ENCODE measurements at regions not wholly inside any gene's neighbourhood (a gene's known extent, or its start where the extent isn't known, plus 50 kb on each side); places are given as distances from the start of the nearest gene placed in this dataset.

DNA sequence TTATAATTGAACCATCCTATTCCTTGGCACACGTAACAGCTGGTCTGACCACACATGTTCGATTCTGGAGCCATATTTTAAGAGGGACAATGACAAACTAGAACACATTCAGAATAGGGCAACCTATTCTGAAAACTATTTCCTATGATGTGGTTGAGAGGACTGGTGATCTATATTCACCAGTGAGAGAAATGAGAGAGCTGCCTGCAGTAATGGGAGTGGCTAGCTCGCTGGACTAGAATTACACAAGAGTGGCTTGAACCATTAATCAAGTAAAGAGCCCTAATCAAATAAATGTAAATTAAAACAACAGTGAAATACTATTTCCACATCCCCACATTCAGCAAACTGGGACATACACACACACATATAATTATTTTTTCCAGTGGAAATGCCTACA is 55.3 kb upstream of the LY86 start:
- no peak for DNase-seq

DNA sequence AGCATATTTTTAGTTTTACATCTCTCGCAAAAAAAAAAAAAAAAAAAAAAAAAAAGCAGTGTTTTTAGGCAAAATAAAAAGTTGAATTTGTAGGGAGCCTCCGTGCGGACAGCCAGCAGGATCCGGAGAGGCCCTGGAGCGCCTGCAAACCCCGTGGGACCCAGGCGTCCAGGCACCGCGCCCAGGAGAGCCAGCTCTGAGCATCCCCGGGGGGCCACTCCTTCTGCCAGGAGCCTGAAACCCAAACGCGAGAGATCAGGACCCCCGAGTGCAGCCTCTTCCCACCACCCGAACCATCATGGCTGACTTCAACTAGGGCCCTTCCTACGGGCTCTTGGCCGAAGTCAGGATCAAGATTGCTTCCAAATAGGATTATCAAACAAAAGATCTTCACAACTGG is 54.1 kb upstream of the LY86 start:
- no peak for DNase-seq

DNA sequence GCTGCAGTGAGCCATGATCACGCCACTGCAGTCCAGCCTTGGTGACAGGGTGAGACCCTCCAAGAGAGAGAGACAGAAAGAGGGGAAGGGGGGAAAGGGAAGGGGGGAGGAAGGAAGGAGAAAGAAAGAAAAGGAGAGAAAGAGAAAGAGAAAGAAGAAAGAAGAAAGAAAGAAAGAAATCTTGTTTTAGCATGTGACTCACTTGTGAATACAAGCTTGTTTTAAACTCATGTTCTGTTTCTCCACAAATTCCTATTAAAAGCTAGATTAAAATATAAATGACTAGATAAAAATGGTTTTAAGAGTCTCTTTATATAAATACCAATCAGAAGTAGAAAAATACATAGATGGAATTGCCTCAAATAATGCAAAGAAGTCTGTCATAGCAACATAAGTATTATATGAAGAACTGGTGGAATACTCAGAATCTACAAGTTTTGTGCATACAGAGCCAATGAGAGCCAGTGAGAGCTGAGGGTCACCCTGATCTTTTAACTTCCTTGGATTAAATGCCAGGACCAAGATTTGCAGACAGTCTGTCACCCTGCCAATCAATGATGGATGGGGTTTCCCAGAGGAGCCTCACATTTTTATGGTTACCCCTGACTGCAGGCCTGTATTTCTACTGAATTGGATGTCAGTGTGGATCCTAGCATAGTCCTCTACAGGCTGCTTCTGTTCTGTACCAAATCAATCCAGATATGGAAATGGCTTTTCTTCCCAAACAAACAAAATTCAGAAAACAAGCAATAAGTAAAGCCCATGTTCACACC is 50.8 kb upstream of the LY86 start:
- no peak for DNase-seq

DNA sequence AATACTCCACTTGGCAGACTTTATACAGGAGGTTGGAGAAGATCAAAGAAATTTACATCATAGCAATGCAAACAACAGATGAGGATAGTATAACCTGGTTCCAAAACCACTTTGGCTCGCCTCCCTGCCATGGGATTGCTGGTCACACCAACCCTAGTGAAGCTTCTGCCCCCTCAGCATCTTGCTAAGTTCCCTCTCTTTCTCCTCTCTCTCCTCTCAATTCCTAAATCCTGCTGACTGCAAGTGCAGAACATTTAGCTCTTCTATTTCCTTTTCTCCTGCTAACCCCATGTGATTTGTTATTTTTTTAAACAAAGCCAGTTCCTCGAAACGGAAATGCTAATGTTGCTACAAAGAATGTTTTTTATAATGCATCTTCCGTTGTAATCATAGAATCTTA is 50.3 kb upstream of the LY86 start:
- DNase-seq = no peak

Measured in activated CD4-positive, alpha-beta T cell treated with anti-CD3 and anti-CD28 coated beads, Interleukin-2, amount 50 U/mL, for 4 hours (primary cell).